ENCODE measurements at regions not wholly inside any gene's neighbourhood (a gene's known extent, or its start where the extent isn't known, plus 50 kb on each side); places are given as distances from the start of the nearest gene placed in this dataset.
A peak's percentile ranks its signal among the peaks of the same experiment; 100 is the strongest.
"Not testable (repeated sequence)": the region's sequence is repeated elsewhere in the genome, so short reads cannot be mapped to it uniquely, and the experiment has no call there.

DNA sequence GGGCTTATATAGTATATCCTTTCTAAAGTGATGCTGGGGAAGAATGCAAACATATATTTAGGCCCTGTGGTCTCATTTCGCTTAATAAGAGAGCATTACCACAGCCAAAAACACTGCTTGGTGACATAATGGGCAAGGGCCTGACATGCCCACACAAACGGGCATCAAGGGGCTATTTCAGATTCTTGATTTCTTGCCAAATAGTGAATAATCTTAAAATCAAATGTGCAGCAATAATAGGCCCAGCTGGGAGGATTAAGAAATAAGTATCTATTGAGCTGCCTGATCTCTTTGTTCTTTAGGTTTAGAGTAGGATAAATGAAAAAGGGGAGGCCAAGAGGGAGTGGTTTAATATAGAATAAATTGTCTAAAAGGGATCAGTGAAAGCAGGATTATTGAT, 241.0 kb upstream of the GBE1 start:
- DNase-seq, result no peak

DNA sequence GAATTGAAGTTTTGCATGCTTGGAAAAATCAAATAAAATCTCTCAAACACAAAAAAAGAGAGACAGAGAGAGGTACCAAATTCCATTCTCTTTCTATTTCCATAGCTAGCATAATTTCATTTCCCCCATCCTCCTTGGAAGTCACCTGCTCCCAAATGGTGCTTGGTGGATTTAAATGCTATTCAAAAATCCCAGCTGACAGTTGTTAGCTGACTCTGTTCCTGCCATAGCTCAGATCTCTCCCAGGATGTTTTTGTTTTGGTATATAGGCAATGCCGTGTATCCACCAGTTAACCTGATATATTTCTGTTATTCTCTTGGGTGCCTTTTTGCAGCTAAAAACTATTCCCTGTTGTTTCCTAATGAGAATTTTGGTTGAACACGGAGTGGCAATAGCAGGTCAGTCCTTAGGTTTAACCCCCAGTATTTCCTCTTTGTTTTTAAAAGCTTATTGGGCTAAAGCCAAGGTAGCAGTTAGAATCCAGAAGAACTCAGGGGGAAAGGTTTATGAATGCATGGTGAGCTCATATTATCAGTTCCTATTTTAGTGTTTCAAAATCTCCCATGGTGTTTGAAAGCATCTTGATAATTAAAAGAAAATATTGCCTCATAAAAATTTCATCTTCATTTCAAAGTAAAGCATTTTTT, 240.0 kb upstream of the GBE1 start:
- DNase-seq, result peak; percentile 36 to 41

DNA sequence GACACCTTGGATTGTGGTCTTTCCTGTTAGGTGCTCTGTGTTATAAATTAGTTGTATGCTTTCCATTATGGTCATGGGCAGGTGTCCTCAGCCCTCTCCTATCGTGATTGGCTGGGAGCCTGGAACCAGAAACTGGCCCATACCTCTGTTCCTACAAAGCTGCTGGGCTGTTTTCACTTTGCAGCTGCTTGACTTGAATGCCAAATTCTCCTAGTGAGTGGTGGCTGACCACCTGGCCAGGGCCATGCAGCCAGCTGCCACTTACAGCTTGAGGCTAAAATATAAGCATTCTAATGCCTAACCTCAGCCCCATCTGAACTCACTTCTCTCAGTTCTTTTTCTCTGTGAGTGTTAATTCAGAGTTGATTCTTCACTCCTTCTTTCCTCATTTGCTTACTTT, 239.3 kb upstream of the GBE1 start:
- peak; percentile 89 to 96 for DNase-seq

DNA sequence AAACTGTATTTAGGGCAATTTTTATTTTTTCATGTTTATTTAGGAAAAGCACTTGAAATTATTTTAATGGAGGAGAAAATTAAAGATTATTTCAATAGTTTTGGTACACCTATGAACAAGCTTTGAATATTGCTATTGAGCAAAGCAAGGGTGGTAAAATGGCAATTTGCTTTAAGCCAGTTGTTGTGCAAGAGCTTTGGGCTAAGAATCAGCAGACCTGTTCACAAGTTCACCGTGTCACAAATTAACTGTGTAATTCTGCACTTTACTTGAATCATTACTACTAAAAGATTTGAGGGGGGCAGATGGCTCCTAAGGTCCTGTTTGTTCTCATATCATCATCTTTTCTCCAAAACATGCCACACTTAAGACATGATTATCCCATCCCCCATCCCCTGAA, 238.9 kb upstream of the GBE1 start:
- peak in 1 of 2 experiments; percentile 55 for DNase-seq

DNA sequence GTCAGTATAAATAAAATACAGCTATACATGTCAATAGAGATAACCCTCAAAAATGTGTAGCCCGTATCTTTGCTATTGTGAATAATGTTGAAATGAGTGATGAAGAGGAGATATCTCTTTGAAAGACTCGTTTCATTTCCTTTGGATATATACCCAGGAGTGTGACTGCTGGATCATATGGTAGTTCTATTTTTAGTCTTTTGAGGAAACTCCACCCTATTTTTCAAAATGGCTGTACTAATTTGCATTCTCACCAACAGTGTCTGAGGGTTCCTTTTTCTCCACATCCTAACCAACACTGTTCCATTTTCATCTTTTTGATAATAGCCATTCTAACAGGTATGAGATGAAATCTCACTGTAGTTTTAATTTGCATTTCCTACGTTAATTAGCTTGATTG, 237.5 kb upstream of the GBE1 start:
- no peak for DNase-seq

DNA sequence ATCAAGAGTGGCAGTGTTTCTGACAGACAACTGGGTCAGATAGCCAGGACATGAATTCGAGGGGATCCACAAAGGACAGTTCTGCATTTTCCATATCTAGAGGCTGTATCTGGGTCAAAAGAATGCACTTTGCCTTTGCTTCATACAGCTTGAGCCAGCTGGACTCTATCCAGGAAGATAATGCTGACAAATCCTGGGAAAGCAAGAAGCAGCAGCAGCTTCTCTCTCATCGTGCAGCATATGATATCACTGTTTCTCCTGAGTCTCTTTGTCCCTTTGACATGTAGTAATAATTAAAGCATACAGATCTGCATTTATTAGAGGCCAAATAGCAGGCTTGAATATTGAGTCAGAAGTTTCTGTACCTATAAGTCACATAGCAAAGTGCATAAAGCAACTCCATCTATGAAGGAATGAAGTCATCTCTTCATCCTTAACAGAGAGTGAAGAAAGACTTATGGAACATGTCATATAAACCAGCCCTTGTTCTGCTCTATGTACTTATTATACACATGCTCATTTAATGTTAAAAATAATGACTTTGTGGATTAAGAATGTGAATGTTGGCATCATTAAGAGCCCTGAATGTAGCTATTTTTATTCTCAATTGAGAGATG, 236.8 kb upstream of the GBE1 start:
- DNase-seq, result no peak

DNA sequence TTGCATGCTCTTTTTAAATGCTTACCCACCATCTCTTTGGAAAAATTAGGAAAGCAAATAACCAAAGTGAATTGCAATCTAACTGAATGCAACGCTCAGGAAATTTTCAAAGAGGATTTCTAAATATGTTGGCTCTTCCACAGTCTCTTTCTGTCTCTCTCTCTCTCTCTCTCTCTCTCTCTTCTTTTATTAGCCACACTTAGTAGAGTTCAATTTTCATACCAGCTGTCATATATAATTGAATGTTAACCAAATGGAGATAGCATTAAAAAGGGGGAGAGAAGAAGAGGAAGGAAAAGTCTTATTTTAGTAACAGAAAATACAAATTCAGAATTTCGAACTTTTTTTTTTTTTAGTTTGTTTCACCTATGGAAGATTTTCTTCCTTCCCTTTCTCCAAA, 235.9 kb upstream of the GBE1 start:
- no peak for DNase-seq

DNA sequence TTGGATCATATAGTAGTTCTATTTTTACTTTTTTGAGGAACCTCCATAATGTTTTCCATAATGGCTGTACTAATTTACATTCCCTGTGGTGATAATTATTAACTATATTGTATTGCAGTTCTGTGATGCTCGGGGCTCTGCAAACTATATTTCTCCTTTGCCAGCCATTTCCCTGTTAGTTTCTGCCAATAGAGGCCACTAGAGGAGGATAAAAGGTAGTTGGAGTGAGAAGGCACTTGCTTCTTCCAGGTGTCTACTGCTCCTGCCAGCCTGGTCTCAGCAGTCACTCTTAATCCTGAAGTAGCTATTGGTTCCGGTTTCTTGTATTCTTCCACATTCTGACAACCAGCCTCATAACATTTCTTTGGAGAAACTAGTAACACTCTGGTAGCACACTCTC, 233.9 kb upstream of the GBE1 start:
- no peak for DNase-seq

GRCh38 chr3:81989758-81990157, 228.3 kb upstream of the GBE1 start:
- DNase-seq, result no peak

DNA sequence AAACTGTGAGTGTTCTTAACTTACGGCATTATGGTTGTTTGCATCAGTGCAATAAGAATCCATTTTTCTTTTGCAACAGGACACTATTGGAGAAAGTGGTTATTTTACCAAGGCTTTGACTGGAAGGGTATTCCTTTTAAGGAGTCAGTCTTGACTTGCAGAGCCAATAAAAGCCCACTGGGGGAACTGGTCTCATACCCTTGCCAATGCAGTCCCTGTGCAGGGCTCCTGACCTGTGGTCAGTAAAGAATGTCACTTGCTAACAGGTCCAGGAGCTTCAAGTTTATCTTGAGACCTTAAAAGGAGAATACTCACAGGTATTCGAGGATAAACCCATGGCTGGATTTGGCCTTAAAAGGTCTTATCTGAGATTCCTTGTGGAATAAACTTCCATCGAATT, 227.8 kb upstream of the GBE1 start:
- no peak for DNase-seq

- DNase-seq, result not testable (repeated sequence)
Measured at GRCh38 chr3:81987412-81987811, 226.0 kb upstream of the GBE1 start.

DNA sequence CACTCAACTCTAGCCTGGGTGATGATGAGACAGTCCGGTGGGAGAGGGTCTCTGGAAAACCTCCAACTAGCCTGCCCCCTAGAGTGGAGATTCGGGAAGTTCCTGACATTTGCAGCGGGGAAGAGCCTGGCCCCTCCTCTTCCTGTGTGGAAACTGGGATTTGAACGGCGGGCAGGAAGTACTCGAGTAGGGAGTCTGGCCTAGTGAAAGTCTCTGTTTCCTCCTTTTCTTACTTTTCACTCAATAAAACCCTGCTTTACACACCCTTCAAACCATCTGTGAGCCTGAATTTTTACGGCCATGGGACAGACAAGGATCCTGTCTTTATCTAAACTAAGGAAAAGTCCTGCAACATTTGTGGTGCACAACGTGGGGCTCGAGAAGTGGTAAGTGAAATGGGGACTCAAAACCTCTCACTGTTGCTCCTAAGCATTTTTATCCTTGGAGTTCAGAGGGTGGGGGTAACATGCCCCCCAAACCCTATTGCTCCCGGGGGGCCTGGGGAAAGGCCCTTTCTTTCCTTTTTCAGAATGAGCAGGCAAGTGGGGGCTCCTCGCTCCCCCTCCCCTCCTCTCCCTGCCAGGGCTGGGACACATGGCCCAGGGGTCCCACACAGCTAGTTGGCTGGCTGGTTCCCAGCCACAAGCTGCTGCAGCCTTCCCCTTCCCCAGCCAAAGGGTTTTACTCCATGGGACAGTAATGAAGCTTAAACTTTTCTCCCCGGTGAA, 224.7 kb upstream of the GBE1 start:
- DNase-seq, result no peak

GRCh38 chr3:81983382-81983781, 221.9 kb upstream of the GBE1 start:
- DNase-seq, result no peak

- no peak for DNase-seq
Measured at GRCh38 chr3:81980596-81981494, 219.4 kb upstream of the GBE1 start.

- DNase-seq, result no peak
Measured at GRCh38 chr3:81974751-81975150, 213.3 kb upstream of the GBE1 start.

DNA sequence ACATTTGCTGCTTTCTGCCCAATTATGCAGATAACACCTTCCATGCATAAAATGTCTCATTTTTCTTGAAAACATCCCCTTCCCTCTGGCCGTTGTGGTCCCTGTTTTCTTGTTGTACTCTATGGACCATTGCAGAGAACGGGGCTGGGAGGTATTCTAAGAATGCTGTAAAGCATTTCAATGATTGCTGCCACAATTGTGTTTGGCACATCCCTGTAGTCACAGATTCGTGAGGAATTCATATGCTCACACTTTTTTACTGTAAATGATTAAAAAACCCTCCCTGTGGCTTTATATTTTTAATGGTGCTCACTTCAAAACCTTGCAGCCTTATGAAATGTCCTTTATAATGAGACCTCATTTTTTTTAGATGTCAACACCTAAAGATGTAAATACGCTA, 207.2 kb upstream of the GBE1 start:
- DNase-seq, result no peak

- no peak for DNase-seq
Measured at GRCh38 chr3:81967393-81967792, 205.9 kb upstream of the GBE1 start.

DNA sequence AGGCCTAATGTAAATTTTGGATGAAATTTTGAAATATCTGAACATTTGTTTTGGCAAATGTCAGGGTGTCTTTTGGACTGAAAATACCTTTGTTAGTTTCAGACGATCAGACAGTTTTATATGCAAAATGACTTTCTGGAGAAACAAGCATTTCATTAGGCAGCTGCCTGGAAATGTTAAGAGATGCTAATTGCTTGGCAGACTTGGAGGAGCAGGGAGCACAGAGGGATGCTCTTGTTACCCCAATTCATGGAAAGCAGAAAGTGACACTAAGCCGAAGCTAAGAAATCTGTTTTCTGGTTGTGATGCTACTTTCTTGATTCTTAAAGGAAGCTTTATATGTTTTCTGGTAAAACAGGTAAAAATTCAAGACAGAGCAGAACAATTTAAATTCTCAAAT, 204.3 kb upstream of the GBE1 start:
- no peak for DNase-seq

- no peak for DNase-seq
Measured at GRCh38 chr3:81962396-81962795, 201.0 kb upstream of the GBE1 start.

- DNase-seq, result no peak
Measured at GRCh38 chr3:81958972-81959640, 197.7 kb upstream of the GBE1 start.

DNA sequence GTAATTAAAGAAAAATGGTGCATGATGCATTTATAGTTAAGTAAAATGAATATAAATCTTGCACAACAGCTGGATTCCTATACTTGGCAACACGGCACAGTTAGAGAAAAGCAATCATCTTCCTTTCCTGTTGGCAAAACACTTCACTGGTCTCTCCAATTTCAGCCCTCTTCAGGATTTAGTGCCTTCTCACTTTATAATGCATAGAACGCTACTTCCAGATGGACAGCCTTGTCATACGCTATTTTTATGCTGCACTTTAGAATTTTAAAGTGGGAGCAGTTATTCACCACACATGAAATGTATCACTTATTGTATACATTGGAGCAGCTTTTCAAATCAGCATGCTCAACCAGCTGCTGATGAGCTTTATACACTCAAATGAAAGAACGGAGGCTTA, 194.4 kb upstream of the GBE1 start:
- peak; percentile 22 to 39 for DNase-seq

DNA sequence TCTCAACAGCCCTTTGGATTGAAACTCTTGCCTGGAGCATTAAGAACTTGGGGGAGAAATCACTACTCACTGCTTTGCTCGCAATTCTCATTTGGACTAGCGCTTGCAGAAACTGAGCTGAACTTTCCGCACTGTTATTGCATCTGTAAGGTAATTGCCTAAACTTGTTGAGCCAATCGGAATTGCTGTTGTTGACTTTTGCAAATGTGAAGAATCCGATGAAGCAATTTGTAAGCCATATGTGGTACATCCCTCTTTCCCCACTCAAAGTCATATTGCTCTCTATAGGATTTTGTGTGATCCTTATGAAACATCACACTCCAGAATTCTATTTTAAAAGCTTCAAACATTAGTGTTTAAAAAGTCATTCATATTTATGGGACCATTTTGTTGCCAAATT, 191.7 kb upstream of the GBE1 start:
- no peak for DNase-seq

GRCh38 chr3:81952141-81952540, 190.7 kb upstream of the GBE1 start:
- DNase-seq, result no peak
